DND-41 (cell line): ENCODE measurements at regions not wholly inside any gene's neighbourhood (a gene's known extent, or its start where the extent isn't known, plus 50 kb on each side); places are given as distances from the start of the nearest gene placed in this dataset.

Experiments used
- ATAC-seq: fragments of 200-7000 bp; cut with Tn5 transposase; 3 replicates; pipeline ENCODE4 v1.9.1; 2021; ENCODE audit warnings: low read depth; ENCODE audit not compliant: insufficient read depth
- DNase-seq: peaks from one replicate; pipeline ENCODE4 v3.0.0-alpha.2; 2020
- H2AFZ ChIP-seq: 2 replicates; pipeline ENCODE4 v1.6.0; 2012; ENCODE audit warnings: low read depth, low read length
- H3K27ac ChIP-seq: 2 replicates; pipeline ENCODE4 v1.5.1; 2012; ENCODE audit warnings: low read length, inconsistent platforms
- H3K27me3 ChIP-seq: fragments of 200-600 bp; sonication (generic); 2 replicates; pipeline ENCODE4 v1.6.0; 2012; ENCODE audit warnings: low read length, mild to moderate bottlenecking, inconsistent platforms; ENCODE audit not compliant: insufficient read depth, poor library complexity
- H3K36me3 ChIP-seq: 2 replicates; pipeline ENCODE4 v1.5.1; 2012; ENCODE audit warnings: low read length, inconsistent platforms; ENCODE audit not compliant: insufficient read depth
- H3K4me1 ChIP-seq: 2 replicates; pipeline ENCODE4 v1.5.1; 2012; ENCODE audit warnings: mild to moderate bottlenecking, low read length; ENCODE audit not compliant: insufficient read depth
- H3K4me2 ChIP-seq: 2 replicates; pipeline ENCODE4 v1.6.0; 2012; ENCODE audit warnings: mild to moderate bottlenecking, moderate library complexity, low read length, inconsistent platforms; ENCODE audit not compliant: insufficient read depth
- H3K4me3 ChIP-seq, 2 experiments: fragments of 200-600 bp in 1 of 2; shearing (Covaris generic) in 1 of 2; 2 replicates each; pipeline ENCODE4 v1.5.1; 2012 to 2016; ENCODE audit warnings: inconsistent platforms in 2 of 2, low read length in 2 of 2, mild to moderate bottlenecking in 2 of 2, low read depth in 1 of 2, moderate library complexity in 1 of 2
- H3K79me2 ChIP-seq: 2 replicates; pipeline ENCODE4 v1.6.0; 2012; ENCODE audit warnings: low read length, inconsistent platforms; ENCODE audit not compliant: insufficient read depth
- H3K9ac ChIP-seq: 2 replicates; pipeline ENCODE4 v1.6.0; 2012; ENCODE audit warnings: low read depth, mild to moderate bottlenecking, inconsistent platforms, low read length, moderate library complexity
- H3K9me3 ChIP-seq: 2 replicates; pipeline ENCODE4 v1.5.1; 2012; ENCODE audit warnings: low read length, moderate library complexity, mild to moderate bottlenecking, inconsistent platforms; ENCODE audit not compliant: insufficient read depth, severe bottlenecking
- H4K20me1 ChIP-seq: 2 replicates; pipeline ENCODE4 v1.6.0; 2012; ENCODE audit warnings: low read length; ENCODE audit not compliant: insufficient read depth
- CTCF ChIP-seq: IDR thresholded peaks from 2 replicates; pipeline ENCODE4 v1.5.1; 2012; ENCODE audit warnings: borderline replicate concordance, low read length, moderate library complexity, mild to moderate bottlenecking; ENCODE audit not compliant: poor library complexity, severe bottlenecking; ENCODE audit errors: extremely low read depth
- EZH2 ChIP-seq: IDR thresholded peaks from 3 replicates; pipeline ENCODE4 v1.6.1; 2012; ENCODE audit warnings: borderline replicate concordance, low read depth, mild to moderate bottlenecking, moderate library complexity, low read length, inconsistent platforms; ENCODE audit not compliant: severe bottlenecking

GRCh38 chr20:51300104-51300503, 242.4 kb downstream of the NFATC2 start:
- Histone ChIP-seq H3K4me3 (no peak overlapping the region), H3K79me2 (no peaks in the 10 kb centered on the region), H3K4me1 (no peaks in the 10 kb centered on the region), H3K27ac (no peak overlapping the region), H2AFZ (no peak overlapping the region), H3K4me2 (no peak overlapping the region), H3K9me3 (peaks cover 18% of the 10 kb centered on the region), H4K20me1 (no peaks in the 10 kb centered on the region), H3K9ac (no peak overlapping the region), H3K36me3 (no peaks in the 10 kb centered on the region), H3K27me3 (peaks cover 2% of the 10 kb centered on the region)
- TF ChIP-seq EZH2 (no peak), CTCF (no peak)
- DNase-seq (no peak), ATAC-seq (no peak)

GRCh38 chr20:51299413-51299812, 243.1 kb downstream of the NFATC2 start:
- no peaks in the 10 kb centered on the region for H3K79me2 ChIP-seq
- no peak for TF ChIP-seq CTCF
- TF ChIP-seq EZH2, result no peak
- H3K4me2 ChIP-seq, result no peak overlapping the region
- no peak overlapping the region for H3K27ac ChIP-seq
- H3K36me3 ChIP-seq, result no peaks in the 10 kb centered on the region
- no peaks in the 10 kb centered on the region for H3K4me1 ChIP-seq
- no peak overlapping the region for H2AFZ ChIP-seq
- no peaks in the 10 kb centered on the region for H4K20me1 ChIP-seq
- ATAC-seq (no peak), DNase-seq (no peak)
- peaks cover 15% of the 10 kb centered on the region for H3K9me3 ChIP-seq
- H3K9ac ChIP-seq, result no peak overlapping the region
- H3K4me3 ChIP-seq, result no peak overlapping the region
- H3K27me3 ChIP-seq, result peaks cover 2% of the 10 kb centered on the region

- Histone ChIP-seq H3K9ac (no peak overlapping the region), H4K20me1 (no peaks in the 10 kb centered on the region), H3K27ac (no peak overlapping the region), H3K9me3 (peaks cover 4% of the 10 kb centered on the region), H3K4me3 (no peak overlapping the region), H3K4me2 (no peak overlapping the region), H3K27me3 (peaks cover 2% of the 10 kb centered on the region), H3K36me3 (no peaks in the 10 kb centered on the region), H2AFZ (no peak overlapping the region), H3K79me2 (no peaks in the 10 kb centered on the region), H3K4me1 (no peaks in the 10 kb centered on the region)
- TF ChIP-seq EZH2 (no peak), CTCF (no peak)
- ATAC-seq (no peak), DNase-seq (no peak)
Observed at GRCh38 chr20:51298141-51298749, 244.3 kb downstream of the NFATC2 start.
